SJSA1 (cell line): ENCODE measurements at regions not wholly inside any gene's neighbourhood (a gene's known extent, or its start where the extent isn't known, plus 50 kb on each side); places are given as distances from the start of the nearest gene placed in this dataset.
"Not testable (repeated sequence)": the region's sequence is repeated elsewhere in the genome, so short reads cannot be mapped to it uniquely, and the experiment has no call there.

Experiments used
- DNase-seq, 2 experiments: peaks; one replicate each; pipeline ENCODE4 v3.0.0-alpha.2; 2015 to 2020; ENCODE audit warnings: low spot score in 2 of 2, low read depth in 1 of 2
- H3K27ac ChIP-seq: fragments of 250-450 bp; sonication (Bioruptor Pico); 2 replicates; pipeline ENCODE4 v1.5.1; 2020; ENCODE audit warnings: mild to moderate bottlenecking, moderate library complexity
- H3K27me3 ChIP-seq: fragments of 250-450 bp; sonication (Bioruptor Pico); replicated peaks from 2 replicates; pipeline ENCODE4 v1.5.1; 2020; ENCODE audit warnings: mild to moderate bottlenecking, moderate library complexity
- H3K36me3 ChIP-seq: fragments of 250-450 bp; sonication (Bioruptor Pico); 2 replicates; pipeline ENCODE4 v1.5.1; 2020; ENCODE audit warnings: mild to moderate bottlenecking
- H3K4me1 ChIP-seq: fragments of 250-450 bp; sonication (Bioruptor Pico); replicated peaks from 2 replicates; pipeline ENCODE4 v1.6.1; 2021; ENCODE audit warnings: mild to moderate bottlenecking
- H3K4me3 ChIP-seq: fragments of 250-450 bp; sonication (Bioruptor Pico); 2 replicates; pipeline ENCODE4 v1.5.1; 2020; ENCODE audit warnings: mild to moderate bottlenecking
- H3K9me3 ChIP-seq: fragments of 250-450 bp; sonication (Bioruptor Pico); replicated peaks from 2 replicates; pipeline ENCODE4 v1.5.1; 2020; ENCODE audit warnings: mild to moderate bottlenecking

- no peak overlapping the region for H3K27ac ChIP-seq
- DNase-seq = no peak
- no peaks in the 10 kb centered on the region for H3K9me3 ChIP-seq
- no peak overlapping the region for H3K4me3 ChIP-seq
- no peaks in the 10 kb centered on the region for H3K27me3 ChIP-seq
- no peaks in the 10 kb centered on the region for H3K4me1 ChIP-seq
- no peaks in the 10 kb centered on the region for H3K36me3 ChIP-seq
Observed at GRCh38 chr16:64363039-64363438, 758.8 kb downstream of the CDH11 start.

GRCh38 chr16:64362193-64362592, 759.7 kb downstream of the CDH11 start:
- no peak for DNase-seq
- H3K36me3 ChIP-seq = no peaks in the 10 kb centered on the region
- H3K27ac ChIP-seq = no peak overlapping the region
- no peaks in the 10 kb centered on the region for H3K9me3 ChIP-seq
- no peaks in the 10 kb centered on the region for H3K27me3 ChIP-seq
- H3K4me3 ChIP-seq = no peak overlapping the region
- no peaks in the 10 kb centered on the region for H3K4me1 ChIP-seq

- no peak for DNase-seq
- no peaks in the 10 kb centered on the region for H3K36me3 ChIP-seq
- no peak overlapping the region for H3K4me3 ChIP-seq
- no peaks in the 10 kb centered on the region for H3K27me3 ChIP-seq
- no peak overlapping the region for H3K27ac ChIP-seq
- no peaks in the 10 kb centered on the region for H3K4me1 ChIP-seq
- no peaks in the 10 kb centered on the region for H3K9me3 ChIP-seq
Observed at GRCh38 chr16:64361753-64362152, 760.1 kb downstream of the CDH11 start.

- Histone ChIP-seq H3K4me1 (no peaks in the 10 kb centered on the region), H3K4me3 (no peak overlapping the region), H3K9me3 (no peaks in the 10 kb centered on the region), H3K36me3 (no peaks in the 10 kb centered on the region), H3K27ac (no peak overlapping the region), H3K27me3 (0 out of 2 replicates have a peak, but pooled peaks cover 5% of the 10 kb centered on the region)
- no peak for DNase-seq
Observed at GRCh38 chr16:64358291-64358690, 763.6 kb downstream of the CDH11 start.

- Histone ChIP-seq H3K9me3 (no peaks in the 10 kb centered on the region), H3K27me3 (0 out of 2 replicates have a peak, but pooled peaks cover 5% of the 10 kb centered on the region), H3K4me3 (no peak overlapping the region), H3K36me3 (no peaks in the 10 kb centered on the region), H3K4me1 (no peaks in the 10 kb centered on the region), H3K27ac (no peak overlapping the region)
- no peak for DNase-seq
Observed at GRCh38 chr16:64356267-64356666, 765.6 kb downstream of the CDH11 start.

GRCh38 chr16:64352246-64352645, 769.6 kb downstream of the CDH11 start:
- no peak overlapping the region for H3K4me3 ChIP-seq
- no peak for DNase-seq
- no peak overlapping the region for H3K27ac ChIP-seq
- H3K27me3 ChIP-seq = 0 out of 2 replicates have a peak, but pooled peaks cover 5% of the 10 kb centered on the region
- no peaks in the 10 kb centered on the region for H3K36me3 ChIP-seq
- no peaks in the 10 kb centered on the region for H3K4me1 ChIP-seq
- H3K9me3 ChIP-seq = no peaks in the 10 kb centered on the region

- H3K9me3 ChIP-seq = no peaks in the 10 kb centered on the region
- H3K4me1 ChIP-seq = no peaks in the 10 kb centered on the region
- H3K4me3 ChIP-seq = no peak overlapping the region
- no peak overlapping the region for H3K27ac ChIP-seq
- DNase-seq = no peak
- H3K36me3 ChIP-seq = no peaks in the 10 kb centered on the region
- H3K27me3 ChIP-seq = 0 out of 2 replicates have a peak, but pooled peaks cover 5% of the 10 kb centered on the region
Observed at GRCh38 chr16:64351121-64351520, 770.7 kb downstream of the CDH11 start.

GRCh38 chr16:64346080-64346479, 775.8 kb downstream of the CDH11 start:
- Histone ChIP-seq H3K36me3 (no peaks in the 10 kb centered on the region), H3K27me3 (no peaks in the 10 kb centered on the region), H3K27ac (no peak overlapping the region), H3K4me1 (no peaks in the 10 kb centered on the region), H3K9me3 (no peaks in the 10 kb centered on the region), H3K4me3 (no peak overlapping the region)
- DNase-seq = no peak

- H3K9me3 ChIP-seq = no peaks in the 10 kb centered on the region
- no peak overlapping the region for H3K27ac ChIP-seq
- H3K27me3 ChIP-seq = no peaks in the 10 kb centered on the region
- H3K4me3 ChIP-seq = no peak overlapping the region
- DNase-seq = no peak
- H3K4me1 ChIP-seq = no peaks in the 10 kb centered on the region
- no peaks in the 10 kb centered on the region for H3K36me3 ChIP-seq
Observed at GRCh38 chr16:64345142-64345541, 776.7 kb downstream of the CDH11 start.

GRCh38 chr16:64343820-64344443, 777.9 kb downstream of the CDH11 start:
- H3K27me3 ChIP-seq, H3K4me1 ChIP-seq, H3K36me3 ChIP-seq, DNase-seq, H3K27ac ChIP-seq, H3K9me3 ChIP-seq, H3K4me3 ChIP-seq: not testable (repeated sequence)

GRCh38 chr16:64343061-64343819, 778.6 kb downstream of the CDH11 start:
- Histone ChIP-seq H3K4me1 (no peaks in the 10 kb centered on the region), H3K27ac (no peak overlapping the region), H3K4me3 (no peak overlapping the region), H3K9me3 (no peaks in the 10 kb centered on the region), H3K36me3 (no peaks in the 10 kb centered on the region), H3K27me3 (no peaks in the 10 kb centered on the region)
- DNase-seq = no peak

GRCh38 chr16:64341336-64341735, 780.5 kb downstream of the CDH11 start:
- not testable (repeated sequence) for H3K36me3 ChIP-seq, H3K4me3 ChIP-seq, H3K9me3 ChIP-seq, DNase-seq, H3K27ac ChIP-seq, H3K4me1 ChIP-seq, H3K27me3 ChIP-seq

- DNase-seq = no peak
- Histone ChIP-seq H3K36me3 (no peaks in the 10 kb centered on the region), H3K9me3 (no peaks in the 10 kb centered on the region), H3K4me1 (no peaks in the 10 kb centered on the region), H3K4me3 (no peak overlapping the region), H3K27me3 (no peaks in the 10 kb centered on the region), H3K27ac (no peak overlapping the region)
Observed at GRCh38 chr16:64339052-64339770, 782.7 kb downstream of the CDH11 start.

GRCh38 chr16:64321881-64322280, 800.0 kb downstream of the CDH11 start:
- Histone ChIP-seq H3K4me3 (no peak overlapping the region), H3K27ac (no peak overlapping the region), H3K27me3 (no peaks in the 10 kb centered on the region), H3K9me3 (no peaks in the 10 kb centered on the region), H3K36me3 (no peaks in the 10 kb centered on the region), H3K4me1 (no peaks in the 10 kb centered on the region)
- DNase-seq = no peak
